B cell (primary cell): ENCODE measurements at regions not wholly inside any gene's neighbourhood (a gene's known extent, or its start where the extent isn't known, plus 50 kb on each side); places are given as distances from the start of the nearest gene placed in this dataset.

Experiments used
- ATAC-seq: fragments of 200-7000 bp; cut with Tn5 transposase; one replicate; pipeline ENCODE4 v1.10.0; 2021; ENCODE audit warnings: low read depth, mild to moderate bottlenecking, moderate number of reproducible peaks, moderate library complexity
- CTCF ChIA-PET: fragments of 350-600 bp; sonication (Branson Sonifier 250); formaldehyde crosslinking; loops from one replicate; lab custom pipeline; 2021; ENCODE audit warnings: antibody characterized with exemption, inconsistent platforms; lab: Charles Lee
- POLR2A ChIA-PET: fragments of 350-600 bp; sonication (Branson Sonifier 250); formaldehyde crosslinking; loops from one replicate; lab custom pipeline; 2021; ENCODE audit warnings: antibody characterized with exemption; lab: Charles Lee
- DNase-seq: peaks from one replicate; pipeline ENCODE4 v3.0.0; 2013
- H2AFZ ChIP-seq: 2 replicates; pipeline ENCODE4 v1.6.1; 2012; ENCODE audit warnings: mild to moderate bottlenecking, low read depth, low read length; ENCODE audit not compliant: insufficient read depth, poor library complexity, severe bottlenecking
- H3K27ac ChIP-seq, 2 donors: 1 replicate in 1 of 2; 2 replicates in 1 of 2; pipeline ENCODE4 v1.5.1; 2012 to 2013; ENCODE audit warnings: low read length in 2 of 2, mild to moderate bottlenecking in 2 of 2, moderate library complexity in 1 of 2
- H3K27me3 ChIP-seq, 4 experiments: fragments of 200-600 bp in 1 of 4; sonication (generic) in 1 of 4; replicated peaks in 1 of 4; 1 replicate in 2 of 4; 2 replicates in 2 of 4; pipeline versions ENCODE4 v1.6.1 to v1.7.0; 2013 to 2016; ENCODE audit warnings: low read length in 3 of 4, mild to moderate bottlenecking in 2 of 4, mixed read lengths in 1 of 4, moderate library complexity in 1 of 4; ENCODE audit not compliant: insufficient read depth in 4 of 4, control insufficient read depth in 3 of 4; ENCODE audit errors: control extremely low read depth in 1 of 4
- H3K36me3 ChIP-seq, 2 experiments: replicated peaks in 1 of 2; 1 replicate in 1 of 2; 2 replicates in 1 of 2; pipeline versions ENCODE4 v1.6.1 to v1.7.1; 2013; ENCODE audit warnings: low read length in 1 of 2; ENCODE audit not compliant: insufficient read depth in 2 of 2, control insufficient read depth in 1 of 2; ENCODE audit errors: control extremely low read depth in 1 of 2, extremely low read depth in 1 of 2
- H3K4me1 ChIP-seq, 2 donors: fragments of 200-600 bp in 1 of 2; sonication (generic) in 1 of 2; 1 replicate in 1 of 2; 2 replicates in 1 of 2; pipeline versions ENCODE4 v1.5.1 to v1.6.1; 2013 to 2017; ENCODE audit warnings: low read length in 2 of 2; ENCODE audit not compliant: control insufficient read depth in 2 of 2, insufficient read depth in 2 of 2
- H3K4me2 ChIP-seq: replicated peaks from 2 replicates; pipeline ENCODE3; 2012; ENCODE audit warnings: mild to moderate bottlenecking, low read depth, low read length; ENCODE audit not compliant: poor library complexity, severe bottlenecking
- H3K4me3 ChIP-seq, 5 experiments: fragments of 200-600 bp in 1 of 5; sonication (generic) in 1 of 5; 1 replicate in 3 of 5; 2 replicates in 2 of 5; pipeline versions ENCODE4 v1.5.1 to v1.7.0; 2011 to 2016; ENCODE audit warnings: low read length in 4 of 5, mild to moderate bottlenecking in 4 of 5, low read depth in 2 of 5, control low read depth in 1 of 5, moderate library complexity in 1 of 5; ENCODE audit not compliant: insufficient read depth in 1 of 5; ENCODE audit errors: control extremely low read depth in 1 of 5, extremely low read depth in 1 of 5
- H3K79me2 ChIP-seq: fragments of 200-600 bp; sonication (generic); one replicate; pipeline ENCODE4 v1.6.0; 2016; ENCODE audit warnings: low read length; ENCODE audit not compliant: control insufficient read depth, insufficient read depth
- H3K9ac ChIP-seq: fragments of 200-600 bp; sonication (generic); 2 replicates; pipeline ENCODE4 v1.6.1; 2017; ENCODE audit warnings: mild to moderate bottlenecking, low read length, moderate library complexity
- H3K9me3 ChIP-seq, 3 donors: one replicate each; pipeline versions ENCODE4 v1.6.1 to v1.7.1; 2013; ENCODE audit warnings: low read length in 2 of 3; ENCODE audit not compliant: control insufficient read depth in 2 of 3, insufficient read depth in 1 of 3; ENCODE audit errors: control extremely low read depth in 1 of 3
- H4K20me1 ChIP-seq: 2 replicates; pipeline ENCODE4 v1.6.0; 2012; ENCODE audit warnings: mild to moderate bottlenecking, low read length; ENCODE audit not compliant: insufficient read depth, control insufficient read depth, poor library complexity, severe bottlenecking
- H3K27ac Mint-ChIP-seq: one replicate; pipeline ENCODE4 v1.8.0; 2021; ENCODE audit warnings: mixed read lengths
- H3K27me3 Mint-ChIP-seq: one replicate; pipeline ENCODE4 v1.8.0; 2021; ENCODE audit warnings: mixed read lengths
- H3K4me1 Mint-ChIP-seq: one replicate; pipeline ENCODE4 v1.8.0; 2021; ENCODE audit warnings: mixed read lengths
- H3K4me3 Mint-ChIP-seq: one replicate; pipeline ENCODE4 v1.8.0; 2021; ENCODE audit warnings: mixed read lengths
- H3K9me3 Mint-ChIP-seq: one replicate; pipeline ENCODE4 v1.8.0; 2022; ENCODE audit warnings: mixed read lengths; ENCODE audit not compliant: insufficient read depth
- EZH2 ChIP-seq: IDR thresholded peaks from 2 replicates; pipeline ENCODE4 v1.6.1; 2012; ENCODE audit warnings: borderline replicate concordance, low read depth, mild to moderate bottlenecking, moderate library complexity, low read length; ENCODE audit not compliant: insufficient read depth, poor library complexity, severe bottlenecking
- WGBS: methylation state at CpG from one replicate; pipeline ENCODE4 v1.1.5; 2013; ENCODE audit warnings: missing lambda C conversion rate; ENCODE audit not compliant: insufficient coverage; 5-methylcytosine and 5-hydroxymethylcytosine counted together
- intact Hi-C: fragments of 100-400 bp; cut with micrococcal nuclease; formaldehyde crosslinking; loops from one replicate; pipeline ENCODE4 v1.10.0; 2022
- TF ChIP-seq, protein P1 (sequence below): fragments of 200-600 bp; IDR thresholded peaks from one replicate; pipeline ENCODE4 v1.8.0; 2022; ENCODE audit warnings: antibody characterized with exemption, mild to moderate bottlenecking

- CTCF ChIA-PET, result no interaction called here
- Mint-ChIP-seq H3K27me3 (no peaks in the 10 kb centered on the region), H3K27ac (no peak overlapping the region), H3K9me3 (peaks cover 9% of the 10 kb centered on the region), H3K4me1 (no peaks in the 10 kb centered on the region), H3K4me3 (no peak overlapping the region)
- ATAC-seq (no peak), DNase-seq (no peak)
- H3K9ac ChIP-seq, result no peak overlapping the region
- no peaks in the 10 kb centered on the region for H4K20me1 ChIP-seq
- H2AFZ ChIP-seq, result no peak overlapping the region
- H3K4me1 ChIP-seq, result no peaks in the 10 kb centered on the region
- no peak overlapping the region for H3K4me3 ChIP-seq
- H3K9me3 ChIP-seq, result no peaks in the 10 kb centered on the region
- H3K27ac ChIP-seq, result no peak overlapping the region
- WGBS, result no CpG with 5 or more reads among the region's 2 CpGs
- POLR2A ChIA-PET, result no interaction called here
- TF ChIP-seq, protein P1, sequence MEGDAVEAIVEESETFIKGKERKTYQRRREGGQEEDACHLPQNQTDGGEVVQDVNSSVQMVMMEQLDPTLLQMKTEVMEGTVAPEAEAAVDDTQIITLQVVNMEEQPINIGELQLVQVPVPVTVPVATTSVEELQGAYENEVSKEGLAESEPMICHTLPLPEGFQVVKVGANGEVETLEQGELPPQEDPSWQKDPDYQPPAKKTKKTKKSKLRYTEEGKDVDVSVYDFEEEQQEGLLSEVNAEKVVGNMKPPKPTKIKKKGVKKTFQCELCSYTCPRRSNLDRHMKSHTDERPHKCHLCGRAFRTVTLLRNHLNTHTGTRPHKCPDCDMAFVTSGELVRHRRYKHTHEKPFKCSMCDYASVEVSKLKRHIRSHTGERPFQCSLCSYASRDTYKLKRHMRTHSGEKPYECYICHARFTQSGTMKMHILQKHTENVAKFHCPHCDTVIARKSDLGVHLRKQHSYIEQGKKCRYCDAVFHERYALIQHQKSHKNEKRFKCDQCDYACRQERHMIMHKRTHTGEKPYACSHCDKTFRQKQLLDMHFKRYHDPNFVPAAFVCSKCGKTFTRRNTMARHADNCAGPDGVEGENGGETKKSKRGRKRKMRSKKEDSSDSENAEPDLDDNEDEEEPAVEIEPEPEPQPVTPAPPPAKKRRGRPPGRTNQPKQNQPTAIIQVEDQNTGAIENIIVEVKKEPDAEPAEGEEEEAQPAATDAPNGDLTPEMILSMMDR, result no peak
- no peak for TF ChIP-seq EZH2
- no peaks in the 10 kb centered on the region for H3K36me3 ChIP-seq
- no peaks in the 10 kb centered on the region for H3K79me2 ChIP-seq
- intact Hi-C loops, result no loop called here
- no peak overlapping the region for H3K4me2 ChIP-seq
- H3K27me3 ChIP-seq, result no peaks in the 10 kb centered on the region
Observed at GRCh38 chr14:87271331-87271730, 721.7 kb downstream of the GALC start.

GRCh38 chr14:87268997-87269396 is 724.0 kb downstream of the GALC start:
- no peaks in the 10 kb centered on the region for H3K36me3 ChIP-seq
- no peaks in the 10 kb centered on the region for H3K4me1 ChIP-seq
- DNase-seq, result no peak
- H3K27me3 ChIP-seq, result no peaks in the 10 kb centered on the region
- H3K4me3 Mint-ChIP-seq, result no peak overlapping the region
- H3K79me2 ChIP-seq, result no peaks in the 10 kb centered on the region
- ATAC-seq, result no peak
- no peak overlapping the region for H2AFZ ChIP-seq
- H3K4me3 ChIP-seq, result no peak overlapping the region
- H3K9me3 Mint-ChIP-seq, result peaks cover 7% of the 10 kb centered on the region
- no peaks in the 10 kb centered on the region for H4K20me1 ChIP-seq
- H3K27me3 Mint-ChIP-seq, result no peaks in the 10 kb centered on the region
- H3K27ac ChIP-seq, result no peak overlapping the region
- ChIA-PET CTCF (no interaction called here), POLR2A (no interaction called here)
- H3K4me2 ChIP-seq, result no peak overlapping the region
- intact Hi-C loops, result no loop called here
- TF ChIP-seq, protein P1, result no peak
- TF ChIP-seq EZH2, result no peak
- no peaks in the 10 kb centered on the region for H3K9me3 ChIP-seq
- H3K4me1 Mint-ChIP-seq, result no peaks in the 10 kb centered on the region
- WGBS, result 50% methylated on average over 1 of the region's 2 CpGs
- no peak overlapping the region for H3K27ac Mint-ChIP-seq
- no peak overlapping the region for H3K9ac ChIP-seq
